HG03342 (cell line): ENCODE measurements at regions not wholly inside any gene's neighbourhood (a gene's known extent, or its start where the extent isn't known, plus 50 kb on each side); places are given as distances from the start of the nearest gene placed in this dataset.

ENCODE experiments used
- ATAC-seq: cut with Tn5 transposase; IDR thresholded peaks from one replicate; pipeline ENCODE4 v1.9.1; 2021; ENCODE audit warnings: mild to moderate bottlenecking, moderate library complexity; ENCODE audit not compliant: unreplicated experiment

DNA sequence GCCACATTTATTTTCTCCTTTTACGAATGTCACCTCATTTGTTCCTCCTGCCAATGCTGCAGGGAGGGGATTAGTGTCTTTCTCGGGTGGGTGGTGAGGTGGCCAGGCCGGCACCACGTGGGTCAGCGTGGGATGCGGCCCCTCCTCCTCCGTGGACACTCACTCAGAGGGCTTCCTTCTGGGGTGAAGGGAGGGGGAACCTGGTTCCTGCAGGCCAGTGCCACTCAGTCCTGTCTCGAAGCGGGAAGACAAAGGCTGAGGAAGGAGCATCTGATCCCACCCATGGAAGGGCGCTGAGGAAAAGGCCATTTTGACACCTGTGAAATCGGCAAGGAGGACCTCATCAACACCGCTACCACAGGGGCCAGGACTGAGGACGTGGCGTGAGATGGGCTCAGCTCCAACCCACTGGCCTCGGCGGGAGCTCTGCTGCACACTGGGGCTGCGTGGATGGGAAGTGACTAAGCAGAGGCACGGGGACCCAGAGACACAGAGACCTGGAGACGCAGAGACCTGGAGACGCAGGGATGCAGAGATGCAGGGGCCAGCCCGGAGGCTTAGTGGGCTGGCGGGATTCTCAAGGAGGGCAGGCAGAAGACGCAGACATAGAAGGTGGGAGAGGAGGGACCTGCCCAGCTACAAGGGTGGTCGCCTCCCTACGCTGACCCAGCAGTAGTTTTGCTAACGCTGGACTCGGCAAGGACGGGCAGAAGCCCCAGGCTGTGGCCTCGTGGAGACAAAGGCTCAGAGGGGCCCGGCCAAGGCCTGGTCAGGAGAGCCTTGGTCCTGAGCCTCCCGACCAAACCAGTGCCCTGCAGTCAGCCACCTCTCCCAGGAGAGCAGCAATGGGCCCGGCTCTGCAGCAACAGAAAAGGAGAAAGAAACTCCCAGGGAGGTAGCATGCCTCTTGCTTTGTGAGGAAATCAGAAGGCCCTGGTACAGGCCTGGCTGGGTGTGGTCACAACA, 1071.2 kb downstream of the BRD1 start:
- ATAC-seq = no peak

DNA sequence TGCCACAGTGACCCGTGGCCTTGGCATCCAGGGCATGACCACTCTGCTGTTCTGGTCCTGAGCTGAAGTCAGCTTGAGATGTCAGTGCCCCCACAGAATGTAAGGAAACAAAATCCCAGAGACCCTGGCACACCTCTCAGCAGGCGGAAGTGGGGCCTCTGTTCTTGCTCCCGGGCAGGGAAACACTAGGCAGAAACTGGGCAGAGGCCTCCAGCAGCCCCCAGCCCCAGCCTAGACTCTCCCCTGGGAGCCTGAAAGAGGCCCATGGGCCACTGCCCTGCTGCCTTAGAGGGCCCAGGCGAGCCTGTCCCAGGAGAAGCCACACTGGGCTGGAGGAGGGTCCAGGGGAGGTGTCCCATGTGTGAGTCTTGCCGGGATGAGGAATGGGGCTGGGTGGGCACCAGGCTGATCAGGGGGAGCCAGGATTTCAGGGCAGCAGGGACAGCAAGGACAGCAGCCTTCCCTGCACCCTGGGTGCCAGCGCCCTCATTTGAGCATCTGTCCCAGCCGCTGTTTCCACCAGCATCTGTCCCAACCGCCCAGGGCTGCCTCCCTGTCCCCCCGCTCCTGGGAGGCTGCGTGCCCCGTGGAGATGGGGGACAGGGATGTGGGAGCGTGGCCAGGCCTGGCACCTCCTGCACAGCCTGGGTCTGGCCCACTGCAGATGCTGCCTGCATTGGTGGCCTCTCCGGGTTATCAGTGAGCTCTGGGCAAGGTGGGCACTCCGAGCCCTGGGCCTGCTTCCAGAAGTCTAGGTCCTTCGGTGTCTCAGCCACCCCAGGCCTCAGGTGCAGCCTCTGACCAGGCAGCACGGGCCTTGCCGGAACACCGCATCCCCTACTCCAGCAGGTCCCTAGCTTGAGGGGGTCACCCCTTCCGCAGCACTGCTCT, 1072.4 kb downstream of the BRD1 start:
- ATAC-seq = no peak

DNA sequence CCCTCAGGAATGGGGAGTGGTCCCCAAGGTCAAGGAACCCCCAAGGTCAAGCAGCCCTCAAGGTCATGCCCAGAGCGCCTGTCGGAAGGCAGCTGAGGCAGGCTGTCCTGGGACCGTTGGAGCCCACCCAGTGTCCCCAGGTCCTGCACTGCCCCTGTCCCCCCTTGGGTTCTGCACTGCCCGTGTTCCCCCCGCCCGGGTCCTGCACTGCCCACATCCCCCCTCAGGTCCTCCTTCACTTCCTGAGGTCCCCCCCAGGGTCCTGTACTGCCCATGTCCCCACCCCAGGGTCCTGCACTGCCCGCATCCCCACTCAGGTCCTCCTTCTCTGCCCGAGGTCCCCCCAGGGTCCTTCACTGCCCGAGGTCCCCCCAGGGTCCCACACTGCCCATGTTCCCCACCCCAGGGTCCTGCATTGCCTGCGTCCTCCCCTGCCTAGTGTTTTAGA, 1073.0 kb downstream of the BRD1 start:
- ATAC-seq = no peak

DNA sequence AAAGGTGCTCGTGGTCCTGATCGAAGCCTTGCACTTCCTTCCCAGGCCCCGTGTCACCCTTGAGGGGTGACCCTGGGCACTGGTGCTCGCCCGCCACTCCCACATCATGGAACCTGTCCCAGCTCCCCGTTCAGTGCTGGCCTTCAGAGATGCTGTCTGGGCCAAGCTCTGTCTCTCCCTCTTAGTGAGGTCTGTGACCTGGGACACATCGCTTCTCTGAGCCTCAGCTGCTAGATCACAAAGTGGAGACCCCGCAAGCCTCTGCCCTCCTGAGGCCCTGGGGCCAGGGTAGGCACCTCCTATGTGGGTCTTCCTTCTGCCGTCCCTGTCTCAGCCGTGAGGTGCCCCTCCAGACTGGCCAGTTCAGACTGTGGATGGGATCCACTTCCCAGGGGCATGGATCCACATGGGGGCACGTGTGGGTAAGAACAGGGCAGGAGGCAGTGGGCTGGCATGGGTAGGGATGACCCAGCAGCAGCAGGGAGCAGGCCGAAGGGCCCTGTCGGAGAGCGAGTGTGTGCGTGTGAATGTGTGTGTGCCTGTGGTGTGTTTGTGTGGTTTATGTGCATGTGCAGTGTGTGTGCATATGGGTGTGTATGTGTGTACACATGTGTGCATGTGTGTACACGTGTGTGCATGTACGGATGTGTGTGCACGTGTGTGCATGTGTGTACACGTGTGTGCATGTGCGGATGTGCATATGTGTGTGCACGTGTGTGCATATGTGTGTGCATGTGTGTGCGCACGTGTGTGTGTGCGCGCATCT, 1073.7 kb downstream of the BRD1 start:
- ATAC-seq = no peak

DNA sequence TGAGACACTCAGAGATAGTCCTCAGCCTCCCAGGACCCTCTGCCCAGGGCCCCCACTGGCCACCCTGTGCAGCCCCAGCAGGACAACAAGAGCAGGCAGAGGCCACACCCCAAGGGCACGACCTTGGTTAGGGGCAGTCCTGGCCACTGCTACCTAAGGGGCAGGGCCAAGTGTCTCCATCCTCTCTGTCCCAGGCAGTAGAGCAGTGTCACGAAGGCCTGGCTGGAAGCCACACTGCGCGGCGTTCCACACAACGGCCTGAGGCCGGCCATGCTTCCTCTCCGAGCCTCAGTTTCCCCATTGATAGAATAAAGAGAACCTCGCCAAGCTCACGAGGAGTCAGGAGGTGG, 1074.3 kb downstream of the BRD1 start:
- ATAC-seq = no peak

DNA sequence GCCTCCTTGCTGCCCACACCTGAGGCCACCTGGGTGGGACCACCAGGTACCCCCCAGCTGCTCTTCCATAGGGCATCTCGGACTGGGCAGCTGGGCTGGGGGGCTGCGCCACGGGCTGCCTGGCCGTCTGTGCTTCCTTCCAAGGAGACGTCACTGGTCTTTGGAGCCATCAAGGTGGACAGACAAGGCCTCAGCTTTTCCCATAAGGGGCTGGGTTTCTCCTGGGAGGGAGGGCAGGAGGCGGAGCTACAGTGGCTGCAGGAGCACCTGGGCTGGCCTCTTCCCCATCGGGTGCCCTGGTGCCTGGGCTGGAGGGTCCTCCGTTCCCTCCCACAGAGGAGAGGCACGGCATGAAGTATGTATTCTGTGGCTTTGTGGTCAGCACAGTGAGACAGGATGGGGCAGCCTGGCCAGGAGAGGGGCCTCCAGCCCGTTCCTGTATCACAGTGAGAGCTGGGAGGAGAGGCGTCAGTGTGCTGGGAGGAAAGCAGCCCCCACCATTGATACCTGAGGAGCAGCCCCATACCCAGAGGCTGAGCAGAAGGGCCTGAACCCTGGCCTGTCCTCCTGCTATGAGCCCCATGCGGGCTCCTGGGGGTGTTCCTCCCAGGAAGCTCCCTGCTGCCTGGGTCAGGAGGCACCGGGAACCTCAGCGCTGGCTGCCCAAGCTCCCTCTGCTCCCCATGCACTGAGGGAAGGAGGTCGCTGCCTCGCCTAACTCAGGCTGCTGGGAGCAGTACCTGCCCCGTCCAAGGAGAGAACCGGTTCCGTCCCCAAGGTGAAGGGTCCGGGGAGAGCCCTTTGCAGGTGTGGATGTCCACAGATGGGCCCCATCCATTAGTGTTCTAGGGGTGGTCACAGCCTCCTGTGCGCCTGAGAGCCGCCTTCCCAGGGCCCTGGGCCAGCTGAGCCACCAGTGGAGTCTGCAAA, 1075.0 kb downstream of the BRD1 start:
- no peak for ATAC-seq

DNA sequence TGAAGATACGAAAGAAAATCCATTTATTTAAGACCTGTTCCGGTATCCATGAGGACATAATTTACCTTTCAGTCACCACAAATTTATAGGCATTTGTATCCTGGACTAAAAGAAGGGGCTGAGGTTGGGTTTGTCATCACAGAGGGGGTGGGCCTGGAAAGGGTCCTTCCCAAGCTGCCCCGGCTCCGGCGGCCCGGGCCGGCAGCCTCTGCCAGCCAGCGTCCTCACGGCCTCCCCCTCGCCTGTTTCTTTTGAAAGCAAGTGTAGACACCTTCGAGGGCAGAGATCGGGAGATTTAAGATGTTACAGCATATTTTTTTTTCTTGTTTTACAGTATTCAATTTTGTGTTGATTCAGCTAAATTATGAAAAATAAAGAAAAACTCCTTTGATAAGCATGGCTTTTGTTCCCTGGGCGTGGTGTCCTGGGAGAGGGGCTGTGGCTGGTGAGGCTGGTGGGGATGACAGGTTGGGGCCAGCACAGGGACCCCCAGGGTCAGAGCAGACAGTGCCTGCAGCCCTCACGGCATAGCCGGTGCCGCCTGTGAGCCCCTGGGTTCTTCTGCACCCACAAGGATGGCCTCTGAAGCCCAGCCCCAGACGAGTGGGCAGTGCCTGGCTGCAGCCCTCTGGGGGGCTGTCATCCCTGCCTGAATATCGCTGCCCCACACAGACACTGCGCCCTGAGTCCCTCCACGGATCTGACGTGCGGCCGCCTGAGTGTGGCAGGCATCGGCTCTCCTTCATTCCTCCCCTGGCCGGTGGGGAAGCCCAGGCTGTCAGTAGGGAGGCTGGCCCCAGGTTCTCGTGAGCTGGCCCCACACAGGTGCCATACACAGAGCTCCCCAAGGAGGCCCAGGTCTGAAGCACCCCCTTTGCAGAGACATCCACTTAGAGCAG, 1075.9 kb downstream of the BRD1 start:
- ATAC-seq = no peak

DNA sequence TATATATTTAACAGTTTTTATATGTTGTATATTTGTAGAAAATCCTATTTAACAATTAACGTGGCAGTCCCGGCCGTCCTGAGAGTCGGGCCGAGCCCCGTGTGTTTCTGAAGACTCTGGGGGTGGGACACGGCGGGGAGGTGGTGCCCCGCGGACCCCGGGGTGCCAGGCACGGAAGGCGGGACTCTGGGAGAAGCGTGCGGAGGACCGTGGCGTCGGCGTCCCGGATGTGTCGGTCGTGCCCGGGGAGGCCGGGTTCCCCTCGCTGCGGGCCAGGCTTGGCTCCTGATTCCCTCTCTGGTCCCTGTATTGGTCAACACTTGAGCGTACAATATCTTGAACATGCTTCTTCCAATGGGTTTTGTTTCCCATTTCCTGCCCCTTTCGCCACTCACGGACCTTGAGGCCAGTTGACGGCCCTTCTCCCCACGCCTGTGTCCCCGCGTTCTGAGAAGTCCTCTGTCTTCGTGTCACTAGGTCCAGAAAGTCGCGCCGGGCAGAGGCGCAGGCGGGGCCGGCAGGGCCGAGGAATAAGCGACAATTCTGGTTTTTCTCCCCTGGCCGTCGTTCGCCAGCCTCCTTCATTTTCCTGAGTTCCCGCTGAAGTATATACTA, 1076.7 kb downstream of the BRD1 start:
- no peak for ATAC-seq

DNA sequence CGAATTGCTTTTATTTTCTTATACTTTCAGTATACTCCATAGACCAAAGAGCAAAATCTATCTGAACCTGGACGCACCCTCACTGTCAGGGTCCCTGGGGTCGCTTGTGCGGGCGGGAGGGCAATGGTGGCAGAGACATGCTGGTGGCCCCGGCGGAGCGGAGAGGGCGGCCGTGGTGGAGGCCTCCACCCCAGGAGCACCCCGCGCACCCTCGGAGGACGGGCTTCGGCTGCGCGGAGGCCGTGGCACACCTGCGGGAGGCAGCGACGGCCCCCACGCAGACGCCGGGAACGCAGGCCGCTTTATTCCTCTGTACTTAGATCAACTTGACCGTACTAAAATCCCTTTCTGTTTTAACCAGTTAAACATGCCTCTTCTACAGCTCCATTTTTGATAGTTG, 1077.4 kb downstream of the BRD1 start:
- no peak for ATAC-seq

DNA sequence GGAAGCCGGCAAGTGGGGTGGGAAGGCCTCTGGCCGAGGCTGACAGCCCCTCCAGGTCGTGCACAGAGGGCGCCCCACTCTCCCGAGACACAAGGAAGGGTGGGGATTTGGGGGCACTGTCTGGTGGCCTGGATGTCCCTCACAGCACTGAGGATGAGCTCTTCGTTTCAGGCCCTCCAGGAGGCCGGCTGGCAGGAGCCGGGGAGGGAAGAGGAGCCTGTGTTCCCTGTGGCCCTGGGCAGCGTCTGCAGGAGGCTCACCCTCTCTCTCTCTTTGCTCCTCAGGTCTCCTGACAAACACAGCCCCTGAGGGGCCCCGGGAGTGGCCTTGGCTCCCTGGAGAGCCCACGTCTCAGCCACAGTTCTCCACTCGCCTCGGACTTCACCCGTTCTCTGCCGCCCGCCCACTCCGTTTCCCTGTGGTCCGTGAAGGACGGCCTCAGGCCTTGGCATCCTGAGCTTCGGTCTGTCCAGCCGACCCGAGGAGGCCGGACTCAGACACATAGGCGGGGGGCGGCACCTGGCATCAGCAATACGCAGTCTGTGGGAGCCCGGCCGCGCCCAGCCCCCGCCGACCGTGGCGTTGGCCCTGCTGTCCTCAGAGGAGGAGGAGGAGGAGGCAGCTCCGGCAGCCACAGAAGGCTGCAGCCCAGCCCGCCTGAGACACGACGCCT, 1078.0 kb downstream of the BRD1 start:
- no peak for ATAC-seq

DNA sequence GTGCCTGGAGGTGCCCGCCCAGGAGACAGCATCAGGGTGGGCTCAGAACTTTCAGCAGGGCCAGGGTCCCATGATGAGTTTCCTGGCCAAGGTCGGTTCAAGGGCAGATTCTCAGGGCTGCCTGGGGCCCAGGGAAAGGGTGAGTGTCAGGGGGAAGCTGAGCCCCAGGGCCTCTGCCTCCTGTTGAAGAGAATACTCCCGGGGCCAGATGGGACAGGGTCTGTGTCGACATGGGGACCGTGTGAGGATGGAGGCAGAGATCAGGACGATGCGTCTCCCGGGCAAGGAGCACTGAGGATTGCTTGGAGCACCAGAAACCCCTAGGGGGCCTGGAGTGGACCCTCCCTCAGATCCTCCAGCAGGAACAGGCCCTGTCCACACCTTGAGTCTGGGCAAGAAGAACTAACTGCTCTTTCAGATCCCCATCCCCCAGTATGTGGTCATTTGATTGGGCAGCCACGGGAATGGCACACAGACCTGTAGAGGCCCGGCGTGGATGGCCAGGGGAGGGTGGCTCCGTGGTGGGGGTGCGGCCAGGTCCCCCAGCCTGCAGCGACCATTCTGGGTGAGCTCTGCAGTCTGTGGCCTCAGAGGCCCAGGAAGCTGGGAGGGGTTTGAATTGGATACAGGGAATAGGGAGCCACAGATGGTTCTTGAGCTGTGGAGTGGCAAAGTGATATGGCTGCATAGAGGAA, 1078.7 kb downstream of the BRD1 start:
- no peak for ATAC-seq

DNA sequence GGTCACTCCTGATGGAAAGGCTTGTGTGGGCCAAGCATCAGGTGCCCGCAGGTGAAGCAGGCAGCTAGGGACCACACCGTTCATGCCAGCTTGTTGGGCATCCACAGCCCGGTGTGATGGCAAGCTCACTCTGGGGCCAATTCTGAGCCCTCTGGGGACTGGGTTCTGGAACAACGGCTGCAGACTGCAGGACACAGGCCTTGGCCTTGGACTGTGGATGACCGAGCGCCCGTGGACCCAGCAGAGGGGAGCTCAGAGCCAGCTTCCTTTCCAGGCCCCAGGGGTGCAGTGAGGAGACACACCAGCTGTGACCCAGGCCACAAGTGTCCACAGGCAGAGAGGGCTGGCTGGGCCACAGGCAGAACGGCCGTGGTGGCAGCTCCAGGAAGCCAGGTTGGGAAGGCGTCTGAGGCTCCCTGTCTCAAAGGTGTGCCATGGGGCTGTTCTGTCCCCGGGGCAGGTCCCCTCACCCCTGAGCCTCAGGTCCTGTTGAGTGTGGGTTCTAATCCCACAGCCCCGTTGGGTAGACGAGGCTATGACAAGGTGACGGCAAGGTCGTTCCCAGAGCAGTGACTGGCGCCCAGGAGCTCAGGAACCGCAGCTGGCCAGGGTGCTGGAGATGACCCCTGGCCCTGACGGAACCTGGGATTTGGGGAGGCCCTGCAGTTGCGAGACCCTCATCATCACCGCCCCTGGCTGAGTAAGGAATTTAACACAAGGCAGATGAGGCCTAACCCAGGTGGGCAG, 1079.4 kb downstream of the BRD1 start:
- no peak for ATAC-seq

DNA sequence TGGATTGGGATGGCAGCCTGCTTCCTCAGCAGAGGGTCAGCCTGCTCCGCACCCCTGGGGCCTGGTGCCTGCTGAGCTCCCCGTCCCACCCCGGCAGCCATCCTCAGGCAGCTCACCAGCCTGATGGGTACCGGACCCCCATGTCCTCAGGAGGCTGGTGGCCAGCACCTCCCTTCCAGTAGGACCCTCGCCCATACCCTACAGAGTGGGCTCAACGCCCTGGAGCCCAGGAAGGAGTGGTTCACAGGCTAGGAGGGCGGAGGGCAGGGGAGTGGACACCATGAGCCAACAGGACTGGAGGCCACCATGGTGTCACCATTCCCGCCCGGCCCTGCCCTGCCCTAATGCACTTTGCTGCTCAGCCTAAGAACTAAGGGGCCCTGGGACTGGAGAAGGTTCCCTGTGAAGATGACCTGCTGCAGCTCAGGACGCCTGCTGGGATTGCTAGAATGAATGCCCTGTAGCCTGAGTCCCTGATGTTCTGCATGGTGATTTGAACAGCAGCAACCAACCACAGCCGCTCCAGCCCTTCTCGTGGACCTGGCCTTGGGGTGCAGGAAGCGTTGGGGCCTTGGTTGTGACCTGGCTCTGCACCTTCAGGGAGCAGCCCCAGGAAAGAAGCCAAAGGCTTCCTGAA, 1080.8 kb downstream of the BRD1 start:
- ATAC-seq = no peak

DNA sequence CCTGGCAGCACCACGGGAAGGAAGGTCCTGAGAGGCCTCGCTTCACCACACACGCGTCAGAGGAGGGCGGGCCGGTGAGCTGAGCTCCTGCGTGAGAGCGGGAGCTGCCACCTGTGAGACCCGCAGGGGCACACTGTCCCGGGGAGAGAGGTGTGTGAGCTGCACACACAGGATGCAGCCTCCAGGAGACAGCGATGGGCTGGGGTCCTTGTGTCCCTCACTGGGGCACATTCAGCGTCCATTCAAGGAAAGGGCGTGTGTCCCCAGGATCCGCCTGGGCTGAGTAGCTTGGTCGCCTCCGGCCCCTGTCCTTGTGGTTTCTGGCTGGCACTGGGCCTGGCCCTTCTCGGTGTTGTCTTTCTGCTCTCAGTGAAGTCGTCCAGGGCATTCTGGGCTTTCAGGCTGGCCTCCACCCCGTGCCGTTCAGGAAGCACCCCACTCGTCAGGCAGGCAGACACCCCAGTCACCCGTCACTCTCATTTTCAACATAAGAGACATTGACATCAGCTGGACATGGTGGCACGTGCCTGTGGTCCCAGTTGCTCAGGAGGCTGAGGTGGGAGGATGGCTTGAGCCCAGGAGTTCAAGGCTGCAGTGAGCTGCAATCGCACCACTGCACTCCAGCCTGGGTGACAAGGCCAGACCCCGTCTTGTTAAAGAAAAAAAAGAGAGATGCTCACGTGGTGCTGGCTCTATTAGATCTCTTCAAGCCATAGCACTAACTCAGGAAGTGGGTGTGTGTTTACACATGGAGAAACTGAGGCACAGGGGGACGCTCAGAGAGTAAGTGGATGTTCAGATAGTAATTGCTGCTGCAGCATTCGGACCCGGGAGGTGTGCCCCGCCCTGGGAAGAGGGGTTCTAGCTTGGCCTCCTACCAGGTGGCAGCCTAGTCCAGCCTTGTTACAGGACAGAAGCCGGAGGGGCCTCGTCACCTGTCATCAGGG, 1081.6 kb downstream of the BRD1 start:
- no peak for ATAC-seq
